Thyroid gland (tissue), 4 donors: ENCODE measurements at regions not wholly inside any gene's neighbourhood (a gene's known extent, or its start where the extent isn't known, plus 50 kb on each side); places are given as distances from the start of the nearest gene placed in this dataset.

Source experiments
- CTCF ChIP-seq, 6 experiments: fragments of 200-600 bp in 3 of 6; fragments of 450-650 bp in 3 of 6; sonication (generic) in 3 of 6; IDR thresholded peaks; one replicate each; pipeline ENCODE4 v1.5.1; 2016 to 2019; ENCODE audit warnings: antibody characterized with exemption in 6 of 6, mild to moderate bottlenecking in 2 of 6, inconsistent platforms in 1 of 6, moderate library complexity in 1 of 6
- POLR2A ChIP-seq, 2 donors: fragments of 450-650 bp; IDR thresholded peaks; one replicate each; pipeline ENCODE4 v1.6.1; 2017; ENCODE audit warnings: antibody characterized with exemption in 2 of 2, mild to moderate bottlenecking in 2 of 2, moderate library complexity in 1 of 2

DNA sequence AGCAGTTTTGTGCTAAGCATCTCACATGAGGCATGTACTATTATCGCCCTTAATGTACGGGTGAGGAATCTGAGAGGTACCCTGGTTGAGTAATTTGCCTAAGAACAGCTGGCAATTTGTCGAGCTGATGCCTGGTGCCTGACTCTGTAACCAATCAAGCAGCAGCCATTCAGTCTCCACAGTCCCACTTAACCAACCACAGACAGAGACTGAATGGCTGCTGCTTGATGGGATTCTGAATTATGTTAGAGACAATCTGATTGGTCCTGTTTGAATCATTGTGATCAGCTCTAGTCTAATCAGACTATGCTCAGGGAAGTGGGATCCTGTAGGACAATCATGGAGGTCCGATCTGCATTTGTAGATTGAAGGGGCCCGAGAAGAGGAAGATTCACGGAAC, 447.0 kb downstream of the SHISA9 start:
- no peak for TF ChIP-seq CTCF (IDR thresholded peaks at IDR 0.05)
- no peak for TF ChIP-seq POLR2A (IDR thresholded peaks at IDR 0.05)
